HepG2 (cell line): ENCODE measurements at regions not wholly inside any gene's neighbourhood (a gene's known extent, or its start where the extent isn't known, plus 50 kb on each side); places are given as distances from the start of the nearest gene placed in this dataset.

Experiments
- ATAC-seq: fragments of 200-7000 bp; cut with Tn5 transposase; 3 replicates; pipeline ENCODE4 v1.9.1; 2020; ENCODE audit warnings: mild to moderate bottlenecking, moderate library complexity
- BruUV-seq: library from RNA; stranded (reverse); fragments of 400-500 nt; replicated peaks from 2 replicates; lab custom pipeline; 2021; lab: Mats Ljungman, UMichigan
- CTCF ChIA-PET: fragments of 300-600 bp; formaldehyde crosslinking; extraction: SDS; loops from one replicate; lab custom pipeline; 2021; ENCODE audit warnings: low total read pairs, inconsistent platforms, low intra/inter-chr PET ratio; lab: Yijun Ruan, JAX
- POLR2A ChIA-PET: fragments of 350-600 bp; sonication (Branson Sonifier 250); formaldehyde crosslinking; loops from one replicate; lab custom pipeline; 2020; ENCODE audit warnings: antibody characterized with exemption, inconsistent platforms; lab: Yijun Ruan, JAX
- DNase-seq: peaks from one replicate; pipeline ENCODE4 v3.0.0-alpha.2; 2015; ENCODE audit warnings: low spot score
- FAIRE-seq: peaks from 3 replicates; lab custom pipeline; 2011; peaks lifted over from hg19 to GRCh38; lab: Jason Lieb, UNC
- H2AFZ ChIP-seq: one replicate; pipeline ENCODE4 v1.6.1; 2011; ENCODE audit warnings: low read length, inconsistent platforms
- H3K27ac ChIP-seq: fragments of 300-600 bp; 3 replicates; pipeline ENCODE4 v1.8.0; 2011; ENCODE audit warnings: mixed run types, mild to moderate bottlenecking, mixed read lengths, low read length, inconsistent platforms; ENCODE audit not compliant: insufficient read depth; ENCODE audit errors: extremely low read length
- H3K27me3 ChIP-seq, 2 experiments: fragments of 200-600 bp in 1 of 2; 2 replicates in 1 of 2; 3 replicates in 1 of 2; pipeline versions ENCODE4 v1.6.0 to v1.8.0; 2011; ENCODE audit warnings: low read length in 2 of 2, mild to moderate bottlenecking in 2 of 2, moderate library complexity in 2 of 2, inconsistent platforms in 1 of 2; ENCODE audit not compliant: insufficient read depth in 2 of 2, control insufficient read depth in 1 of 2
- H3K36me3 ChIP-seq, 2 experiments: fragments of 200-600 bp in 1 of 2; replicated peaks in 1 of 2; 2 replicates in 1 of 2; 3 replicates in 1 of 2; pipeline versions ENCODE4 v1.5.1 to v1.8.0; 2011; ENCODE audit warnings: low read length in 2 of 2, inconsistent platforms in 1 of 2; ENCODE audit not compliant: insufficient read depth in 2 of 2, control insufficient read depth in 1 of 2
- H3K4me1 ChIP-seq: 2 replicates; pipeline ENCODE4 v1.5.1; 2012; ENCODE audit warnings: low read length, inconsistent platforms; ENCODE audit not compliant: insufficient read depth
- H3K4me2 ChIP-seq: 2 replicates; pipeline ENCODE4 v1.6.0; 2011; ENCODE audit warnings: low read depth, low read length, inconsistent platforms
- H3K4me3 ChIP-seq, 3 experiments: fragments of 200-600 bp in 1 of 3; sonication (generic), shearing (Covaris generic) in 1 of 3; replicated peaks in 1 of 3; 2 replicates each; pipeline ENCODE4 v1.5.1; 2011 to 2016; ENCODE audit warnings: low read length in 3 of 3, inconsistent platforms in 2 of 3, low read depth in 2 of 3, mild to moderate bottlenecking in 2 of 3, control low read depth in 1 of 3, mixed read lengths in 1 of 3; ENCODE audit not compliant: insufficient read depth in 1 of 3
- H3K79me2 ChIP-seq: one replicate; pipeline ENCODE4 v1.6.1; 2011; ENCODE audit warnings: low read length, inconsistent platforms; ENCODE audit not compliant: insufficient read depth
- H3K9ac ChIP-seq: 2 replicates; pipeline ENCODE4 v1.6.0; 2011; ENCODE audit warnings: mild to moderate bottlenecking, low read depth, low read length, inconsistent platforms; ENCODE audit not compliant: insufficient read depth
- H3K9me3 ChIP-seq: 2 replicates; pipeline ENCODE4 v1.5.1; 2012; ENCODE audit warnings: mild to moderate bottlenecking, low read length
- H4K20me1 ChIP-seq: 2 replicates; pipeline ENCODE4 v1.6.0; 2011; ENCODE audit warnings: inconsistent platforms, mild to moderate bottlenecking, low read length, moderate library complexity; ENCODE audit not compliant: insufficient read depth
- AGO1 ChIP-seq: fragments of 200-400 bp; formaldehyde crosslinking; IDR thresholded peaks from 2 replicates; pipeline ENCODE4 v1.6.1; 2017; ENCODE audit warnings: mild to moderate bottlenecking, low read depth, low read length, moderate library complexity; ENCODE audit not compliant: poor library complexity, severe bottlenecking
- ARNT2 ChIP-seq: sonication (generic); formaldehyde crosslinking; IDR thresholded peaks from 2 replicates; pipeline ENCODE4 v1.8.0; 2022; ENCODE audit warnings: mild to moderate bottlenecking, low read depth, missing genetic modification reagents, moderate library complexity
- GZF1 ChIP-seq: sonication (generic); formaldehyde crosslinking; IDR thresholded peaks from 2 replicates; pipeline ENCODE4 v1.5.1; 2020; ENCODE audit warnings: mild to moderate bottlenecking, missing genetic modification reagents
- HCFC1 ChIP-seq: fragments of 150-350 bp; IDR thresholded peaks from 2 replicates; pipeline ENCODE4 v1.6.1; 2014; ENCODE audit warnings: low read depth, low read length
- MAZ ChIP-seq, 2 experiments: sonication (generic) in 1 of 2; formaldehyde crosslinking in 1 of 2; IDR thresholded peaks; 2 replicates each; pipeline versions ENCODE4 v1.5.0 to v1.6.1; 2012 to 2020; ENCODE audit warnings: low read depth in 2 of 2, mild to moderate bottlenecking in 2 of 2, borderline replicate concordance in 1 of 2, improper control_type of control experiment in 1 of 2, low read length in 1 of 2, missing genetic modification reagents in 1 of 2, moderate library complexity in 1 of 2
- NFIB ChIP-seq: sonication (generic); formaldehyde crosslinking; IDR thresholded peaks from 2 replicates; pipeline ENCODE4 v1.9.0; 2021; ENCODE audit warnings: missing genetic modification reagents, mild to moderate bottlenecking, borderline replicate concordance
- RNF2 ChIP-seq: fragments of 450-650 bp; conservative IDR thresholded peaks from 2 replicates; pipeline ENCODE4 v1.6.1; 2016; ENCODE audit warnings: low read depth
- SMARCE1 ChIP-seq: fragments of 450-650 bp; IDR thresholded peaks from 2 replicates; pipeline ENCODE4 v1.6.1; 2017; ENCODE audit warnings: borderline replicate concordance
- THRA ChIP-seq: sonication (generic); formaldehyde crosslinking; IDR thresholded peaks from 2 replicates; pipeline ENCODE4 v1.4.0; 2020; ENCODE audit warnings: missing genetic modification reagents, borderline replicate concordance
- ZBTB33 ChIP-seq: sonication (generic); formaldehyde crosslinking; IDR thresholded peaks from 2 replicates; pipeline ENCODE4 v1.4.0; 2020; ENCODE audit warnings: missing genetic modification reagents
- ZMYM3 ChIP-seq: sonication (generic); formaldehyde crosslinking; IDR thresholded peaks from 2 replicates; pipeline ENCODE4 v1.5.1; 2020; ENCODE audit warnings: mild to moderate bottlenecking, missing genetic modification reagents
- ZNF432 ChIP-seq: sonication (generic); formaldehyde crosslinking; IDR thresholded peaks from 2 replicates; pipeline ENCODE4 v1.5.0; 2020; ENCODE audit warnings: missing genetic modification reagents, mild to moderate bottlenecking, borderline replicate concordance
- ZNF503 ChIP-seq: sonication (generic); formaldehyde crosslinking; IDR thresholded peaks from 2 replicates; pipeline ENCODE4 v1.4.0; 2020; ENCODE audit warnings: missing genetic modification reagents
- ZNF558 ChIP-seq: sonication (generic); formaldehyde crosslinking; IDR thresholded peaks from 2 replicates; pipeline ENCODE4 v1.9.0; 2022; ENCODE audit warnings: mild to moderate bottlenecking, missing genetic modification reagents, borderline replicate concordance
- ZNF776 ChIP-seq: sonication (generic); formaldehyde crosslinking; IDR thresholded peaks from 2 replicates; pipeline ENCODE4 v1.4.0; 2020; ENCODE audit warnings: mild to moderate bottlenecking, missing genetic modification reagents
- WGBS: methylation state at CpG from one replicate; pipeline ENCODE4 v1.1.6; 2017; ENCODE audit warnings: low lambda C conversion rate; 5-methylcytosine and 5-hydroxymethylcytosine counted together
- in situ Hi-C: cut with HindIII; loops from 2 replicates; pipeline ENCODE4 v1.10.0; 2017; ENCODE audit warnings: low pct_unique_long_range_greater_than_20kb; ENCODE audit not compliant: extremely low pct_ligation_motif_present
- intact Hi-C: fragments of 100-400 bp; cut with micrococcal nuclease; formaldehyde crosslinking; loops from one replicate; pipeline ENCODE4 v1.10.0; 2022; ENCODE audit not compliant: unreplicated experiment
- TF ChIP-seq, protein P1 (sequence below): sonication (generic); formaldehyde crosslinking; IDR thresholded peaks from 2 replicates; pipeline ENCODE4 v1.4.0; 2020; ENCODE audit warnings: mild to moderate bottlenecking, low read depth, missing genetic modification reagents

- DNase-seq (no peak), ATAC-seq (no peak), FAIRE-seq (no peak)
- Histone ChIP-seq H4K20me1 (no peaks in the 10 kb centered on the region), H3K4me2 (no peak overlapping the region), H3K4me1 (no peaks in the 10 kb centered on the region), H3K79me2 (no peaks in the 10 kb centered on the region), H2AFZ (no peak overlapping the region), H3K9me3 (no peaks in the 10 kb centered on the region), H3K36me3 (no peaks in the 10 kb centered on the region), H3K4me3 (no peak overlapping the region), H3K9ac (no peak overlapping the region)
- BruUV-seq, result no TSS peak
- ChIA-PET POLR2A (no interaction called here), CTCF (no interaction called here)
- WGBS, result 0% methylated on average over 2 of the region's 2 CpGs
- intact Hi-C loops, result no loop called here
- TF ChIP-seq ZNF432, result no peak
- no peak for TF ChIP-seq GZF1 (CRISPR knock-in tag)
- TF ChIP-seq ZNF776 (CRISPR knock-in tag), result no peak
- TF ChIP-seq THRA (CRISPR knock-in tag), result no peak
- no peak for TF ChIP-seq ARNT2 (CRISPR knock-in tag)
- TF ChIP-seq SMARCE1, result no peak
- TF ChIP-seq, protein P1, sequence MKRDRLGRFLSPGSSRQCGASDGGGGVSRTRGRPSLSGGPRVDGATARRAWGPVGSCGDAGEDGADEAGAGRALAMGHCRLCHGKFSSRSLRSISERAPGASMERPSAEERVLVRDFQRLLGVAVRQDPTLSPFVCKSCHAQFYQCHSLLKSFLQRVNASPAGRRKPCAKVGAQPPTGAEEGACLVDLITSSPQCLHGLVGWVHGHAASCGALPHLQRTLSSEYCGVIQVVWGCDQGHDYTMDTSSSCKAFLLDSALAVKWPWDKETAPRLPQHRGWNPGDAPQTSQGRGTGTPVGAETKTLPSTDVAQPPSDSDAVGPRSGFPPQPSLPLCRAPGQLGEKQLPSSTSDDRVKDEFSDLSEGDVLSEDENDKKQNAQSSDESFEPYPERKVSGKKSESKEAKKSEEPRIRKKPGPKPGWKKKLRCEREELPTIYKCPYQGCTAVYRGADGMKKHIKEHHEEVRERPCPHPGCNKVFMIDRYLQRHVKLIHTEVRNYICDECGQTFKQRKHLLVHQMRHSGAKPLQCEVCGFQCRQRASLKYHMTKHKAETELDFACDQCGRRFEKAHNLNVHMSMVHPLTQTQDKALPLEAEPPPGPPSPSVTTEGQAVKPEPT (CRISPR knock-in tag), result no peak
- TF ChIP-seq AGO1, result no peak
- TF ChIP-seq ZNF558, result no peak
- no peak for TF ChIP-seq ZNF503 (CRISPR knock-in tag)
- TF ChIP-seq MAZ (IDR thresholded peaks at IDR 0.05; ENCODE audit: borderline replicate concordance, low read depth, low read length), result no peak
- TF ChIP-seq MAZ (CRISPR knock-in tag; IDR thresholded peaks at IDR 0.05; ENCODE audit: low read depth), result no peak
- no peak for TF ChIP-seq ZBTB33 (CRISPR knock-in tag)
- no peak for TF ChIP-seq ZMYM3
- TF ChIP-seq RNF2, result no peak
- TF ChIP-seq NFIB (CRISPR knock-in tag), result no peak
- no peak for TF ChIP-seq HCFC1
- TF ChIP-seq, all 625 proteins: peak for 0
- Histone ChIP-seq H3K27ac (no peak overlapping the region), H3K27me3 (no peaks in the 10 kb centered on the region)
- in situ Hi-C loops, result no loop called here
Measured at GRCh38 chr3:147656023-147656422, 246.9 kb downstream of the ZIC1 start.
